Activated CD4-positive, alpha-beta memory T cell treated with anti-CD3 and anti-CD28 coated beads for 36 hours (primary cell): ENCODE measurements at regions not wholly inside any gene's neighbourhood (a gene's known extent, or its start where the extent isn't known, plus 50 kb on each side); places are given as distances from the start of the nearest gene placed in this dataset.

Experiments
- CTCF ChIA-PET: fragments of 350-600 bp; sonication (Branson Sonifier 250); formaldehyde crosslinking; loops from one replicate; lab custom pipeline; 2021; ENCODE audit warnings: antibody characterized with exemption, inconsistent platforms; lab: Charles Lee
- POLR2A ChIA-PET: fragments of 350-600 bp; sonication (Branson Sonifier 250); formaldehyde crosslinking; loops from one replicate; lab custom pipeline; 2021; ENCODE audit warnings: antibody characterized with exemption; lab: Charles Lee
- DNase-seq: peaks from one replicate; pipeline ENCODE4 v3.0.0-alpha.2; 2020
- H3K27ac Mint-ChIP-seq: one replicate; pipeline ENCODE4 v1.8.0; 2021; ENCODE audit warnings: mixed read lengths
- H3K27me3 Mint-ChIP-seq: one replicate; pipeline ENCODE4 v1.8.0; 2021; ENCODE audit warnings: mixed read lengths
- H3K36me3 Mint-ChIP-seq: one replicate; pipeline ENCODE4 v1.8.0; 2021; ENCODE audit warnings: mixed read lengths
- H3K4me1 Mint-ChIP-seq: one replicate; pipeline ENCODE4 v1.8.0; 2021; ENCODE audit warnings: low read depth, mixed read lengths
- H3K4me3 Mint-ChIP-seq: one replicate; pipeline ENCODE4 v1.8.0; 2021; ENCODE audit warnings: mild to moderate bottlenecking, mixed read lengths
- H3K9me3 Mint-ChIP-seq: one replicate; pipeline ENCODE4 v1.8.0; 2021; ENCODE audit warnings: mixed read lengths
- intact Hi-C: fragments of 100-400 bp; cut with micrococcal nuclease; formaldehyde crosslinking; loops from one replicate; pipeline ENCODE4 v1.15.1; 2023

- no peaks in the 10 kb centered on the region for H3K27me3 Mint-ChIP-seq
- peaks cover 6% of the 10 kb centered on the region for H3K9me3 Mint-ChIP-seq
- no peaks in the 10 kb centered on the region for H3K36me3 Mint-ChIP-seq
- no peaks in the 10 kb centered on the region for H3K4me1 Mint-ChIP-seq
- intact Hi-C loops, result no loop called here
- H3K4me3 Mint-ChIP-seq, result no peak overlapping the region
- no peak for DNase-seq
- no peak overlapping the region for H3K27ac Mint-ChIP-seq
- POLR2A ChIA-PET, result no interaction called here
- CTCF ChIA-PET, result interaction anchor here (0.7 to 0.8 kb wide), 2 partner anchors 12 to 971 kb away, joined by 3 read pairs; no protein-coding TSS in a partner anchor
Observed at GRCh38 chr14:85441909-85442643, 87.9 kb upstream of the FLRT2 start.

GRCh38 chr14:85442996-85443395 lies 86.9 kb upstream of the FLRT2 start:
- Mint-ChIP-seq H3K9me3 (peaks cover 7% of the 10 kb centered on the region), H3K36me3 (no peaks in the 10 kb centered on the region), H3K27ac (no peak overlapping the region), H3K4me3 (no peak overlapping the region), H3K4me1 (no peaks in the 10 kb centered on the region), H3K27me3 (no peaks in the 10 kb centered on the region)
- ChIA-PET POLR2A (no interaction called here), CTCF (no interaction called here)
- intact Hi-C loops, result no loop called here
- DNase-seq, result no peak

- Mint-ChIP-seq H3K9me3 (peaks cover 9% of the 10 kb centered on the region), H3K4me3 (no peak overlapping the region), H3K27me3 (no peaks in the 10 kb centered on the region), H3K36me3 (no peaks in the 10 kb centered on the region), H3K4me1 (no peaks in the 10 kb centered on the region), H3K27ac (no peak overlapping the region)
- DNase-seq, result no peak
- POLR2A ChIA-PET, result no interaction called here
- intact Hi-C loops, result no loop called here
- CTCF ChIA-PET, result no interaction called here
Observed at GRCh38 chr14:85444635-85445034, 85.3 kb upstream of the FLRT2 start.

GRCh38 chr14:85445151-85445795 lies 84.7 kb upstream of the FLRT2 start:
- H3K4me1 Mint-ChIP-seq, result no peaks in the 10 kb centered on the region
- DNase-seq, result no peak
- H3K27ac Mint-ChIP-seq, result no peak overlapping the region
- H3K4me3 Mint-ChIP-seq, result no peak overlapping the region
- CTCF ChIA-PET, result no interaction called here
- H3K27me3 Mint-ChIP-seq, result no peaks in the 10 kb centered on the region
- POLR2A ChIA-PET, result no interaction called here
- intact Hi-C loops, result no loop called here
- H3K9me3 Mint-ChIP-seq, result peaks cover 9% of the 10 kb centered on the region
- no peaks in the 10 kb centered on the region for H3K36me3 Mint-ChIP-seq

- H3K9me3 Mint-ChIP-seq, result peaks cover 9% of the 10 kb centered on the region
- H3K4me1 Mint-ChIP-seq, result no peaks in the 10 kb centered on the region
- H3K36me3 Mint-ChIP-seq, result no peaks in the 10 kb centered on the region
- CTCF ChIA-PET, result no interaction called here
- no peak overlapping the region for H3K4me3 Mint-ChIP-seq
- no peak for DNase-seq
- no peak overlapping the region for H3K27ac Mint-ChIP-seq
- intact Hi-C loops, result no loop called here
- POLR2A ChIA-PET, result no interaction called here
- H3K27me3 Mint-ChIP-seq, result no peaks in the 10 kb centered on the region
Observed at GRCh38 chr14:85447883-85448282, 82.1 kb upstream of the FLRT2 start.

GRCh38 chr14:85451421-85451820 lies 78.5 kb upstream of the FLRT2 start:
- intact Hi-C loops, result no loop called here
- H3K9me3 Mint-ChIP-seq, result peaks cover 6% of the 10 kb centered on the region
- H3K4me3 Mint-ChIP-seq, result no peak overlapping the region
- CTCF ChIA-PET, result no interaction called here
- POLR2A ChIA-PET, result no interaction called here
- DNase-seq, result no peak
- no peaks in the 10 kb centered on the region for H3K4me1 Mint-ChIP-seq
- no peak overlapping the region for H3K27ac Mint-ChIP-seq
- H3K36me3 Mint-ChIP-seq, result no peaks in the 10 kb centered on the region
- no peaks in the 10 kb centered on the region for H3K27me3 Mint-ChIP-seq

- Mint-ChIP-seq H3K4me1 (no peaks in the 10 kb centered on the region), H3K27ac (no peak overlapping the region), H3K36me3 (no peaks in the 10 kb centered on the region), H3K9me3 (peaks cover 3% of the 10 kb centered on the region), H3K27me3 (no peaks in the 10 kb centered on the region), H3K4me3 (no peak overlapping the region)
- DNase-seq, result no peak
- POLR2A ChIA-PET, result no interaction called here
- CTCF ChIA-PET, result interaction anchor here (1.0 kb wide), 1 partner anchor 12 kb away, joined by 3 read pairs; no protein-coding TSS in a partner anchor
- intact Hi-C loops, result no loop called here
Observed at GRCh38 chr14:85453401-85454225, 76.3 kb upstream of the FLRT2 start.

- Mint-ChIP-seq H3K36me3 (no peaks in the 10 kb centered on the region), H3K4me3 (no peak overlapping the region), H3K9me3 (peaks cover 3% of the 10 kb centered on the region), H3K4me1 (no peaks in the 10 kb centered on the region), H3K27ac (no peak overlapping the region), H3K27me3 (no peaks in the 10 kb centered on the region)
- intact Hi-C loops, result no loop called here
- DNase-seq, result no peak
- ChIA-PET POLR2A (no interaction called here), CTCF (interaction anchor here (1.0 kb wide), 1 partner anchor 13 kb away, joined by 3 read pairs; no protein-coding TSS in a partner anchor)
Observed at GRCh38 chr14:85454226-85454813, 75.6 kb upstream of the FLRT2 start.

- no peak for DNase-seq
- intact Hi-C loops, result no loop called here
- no peak overlapping the region for H3K4me3 Mint-ChIP-seq
- H3K9me3 Mint-ChIP-seq, result no peaks in the 10 kb centered on the region
- no peaks in the 10 kb centered on the region for H3K4me1 Mint-ChIP-seq
- no peaks in the 10 kb centered on the region for H3K36me3 Mint-ChIP-seq
- H3K27me3 Mint-ChIP-seq, result no peaks in the 10 kb centered on the region
- H3K27ac Mint-ChIP-seq, result no peak overlapping the region
- CTCF ChIA-PET, result no interaction called here
- POLR2A ChIA-PET, result no interaction called here
Observed at GRCh38 chr14:85459361-85460000, 70.5 kb upstream of the FLRT2 start.

- Mint-ChIP-seq H3K27ac (no peak overlapping the region), H3K36me3 (no peaks in the 10 kb centered on the region), H3K4me1 (no peaks in the 10 kb centered on the region), H3K4me3 (no peak overlapping the region), H3K27me3 (no peaks in the 10 kb centered on the region), H3K9me3 (no peaks in the 10 kb centered on the region)
- ChIA-PET POLR2A (no interaction called here), CTCF (no interaction called here)
- DNase-seq, result no peak
- intact Hi-C loops, result no loop called here
Observed at GRCh38 chr14:85461432-85462133, 68.4 kb upstream of the FLRT2 start.

- no peaks in the 10 kb centered on the region for H3K27me3 Mint-ChIP-seq
- no peak overlapping the region for H3K4me3 Mint-ChIP-seq
- ChIA-PET CTCF (no interaction called here), POLR2A (no interaction called here)
- no peaks in the 10 kb centered on the region for H3K4me1 Mint-ChIP-seq
- DNase-seq, result no peak
- no peak overlapping the region for H3K27ac Mint-ChIP-seq
- intact Hi-C loops, result no loop called here
- no peaks in the 10 kb centered on the region for H3K36me3 Mint-ChIP-seq
- H3K9me3 Mint-ChIP-seq, result no peaks in the 10 kb centered on the region
Observed at GRCh38 chr14:85463512-85463911, 66.4 kb upstream of the FLRT2 start.
